GM18519 (cell line): ENCODE measurements at regions not wholly inside any gene's neighbourhood (a gene's known extent, or its start where the extent isn't known, plus 50 kb on each side); places are given as distances from the start of the nearest gene placed in this dataset.
A peak's percentile ranks its signal among the peaks of the same experiment; 100 is the strongest.
"Not testable (repeated sequence)": the region's sequence is repeated elsewhere in the genome, so short reads cannot be mapped to it uniquely, and the experiment has no call there.

ENCODE experiments used
- ATAC-seq: cut with Tn5 transposase; IDR thresholded peaks from one replicate; pipeline ENCODE4 v1.9.1; 2021; ENCODE audit warnings: mild to moderate bottlenecking, moderate library complexity; ENCODE audit not compliant: unreplicated experiment, low FRiP score

- no peak for ATAC-seq
Observed at GRCh38 chr4:149050840-149051239, 608.6 kb upstream of the NR3C2 start.

- no peak for ATAC-seq
Observed at GRCh38 chr4:149048451-149049143, 606.4 kb upstream of the NR3C2 start.

GRCh38 chr4:149047368-149047767 is 605.2 kb upstream of the NR3C2 start:
- no peak for ATAC-seq

DNA sequence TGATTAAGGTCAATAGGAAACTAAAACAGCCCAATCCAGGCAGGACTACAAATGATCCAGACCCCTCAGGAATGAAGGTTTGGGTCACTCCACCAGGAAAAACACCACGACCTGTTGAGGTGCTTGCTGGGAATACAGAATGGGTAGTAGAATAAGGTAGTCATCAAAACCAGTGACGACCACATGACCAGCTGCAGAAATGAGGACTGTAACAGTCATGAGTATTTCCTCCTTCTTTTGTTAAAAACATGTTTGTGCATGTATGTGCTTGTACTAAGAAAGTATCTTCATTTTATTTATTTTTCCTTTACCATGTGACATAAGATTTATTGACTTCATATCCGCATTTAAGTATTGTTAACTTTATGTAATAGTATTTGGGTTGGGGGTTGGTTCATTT is 603.5 kb upstream of the NR3C2 start:
- no peak for ATAC-seq

GRCh38 chr4:149039786-149040185 is 597.6 kb upstream of the NR3C2 start:
- ATAC-seq: not testable (repeated sequence)

- peak; percentile 65 for ATAC-seq
Observed at GRCh38 chr4:149031399-149031798, 589.2 kb upstream of the NR3C2 start.

DNA sequence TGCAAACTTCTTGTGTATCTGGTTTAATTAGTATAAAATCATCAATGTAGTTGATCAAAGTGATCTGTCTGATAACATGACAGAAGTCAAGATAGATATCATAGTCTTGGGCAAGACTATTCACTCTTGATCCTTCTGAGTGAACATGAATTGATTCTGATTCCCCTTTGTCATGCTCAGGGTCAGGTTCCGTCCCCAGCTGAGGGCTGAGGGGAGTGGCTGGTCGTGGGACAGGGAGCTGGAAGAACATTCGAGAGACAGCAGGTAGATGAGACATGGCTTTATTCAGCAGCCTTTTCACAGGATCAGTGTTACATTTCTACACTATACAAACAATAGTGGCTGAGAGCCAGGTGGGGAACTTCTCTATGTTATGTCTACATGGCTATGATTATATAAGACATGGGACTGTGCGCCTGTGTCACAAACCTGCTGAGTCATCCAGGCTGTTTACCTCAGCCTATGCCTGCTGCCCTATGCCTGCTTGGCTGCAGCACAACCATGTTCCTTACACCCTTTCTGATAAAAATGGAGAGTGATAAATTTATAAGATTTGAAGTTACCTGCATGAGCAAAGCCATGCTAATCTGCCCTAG is 586.9 kb upstream of the NR3C2 start:
- ATAC-seq: no peak

GRCh38 chr4:149026696-149027095 is 584.5 kb upstream of the NR3C2 start:
- ATAC-seq: no peak

- no peak for ATAC-seq
Observed at GRCh38 chr4:149017002-149017734, 575.0 kb upstream of the NR3C2 start.

GRCh38 chr4:149009223-149009622 is 567.0 kb upstream of the NR3C2 start:
- ATAC-seq: no peak

- no peak for ATAC-seq
Observed at GRCh38 chr4:149008415-149009025, 566.3 kb upstream of the NR3C2 start.

DNA sequence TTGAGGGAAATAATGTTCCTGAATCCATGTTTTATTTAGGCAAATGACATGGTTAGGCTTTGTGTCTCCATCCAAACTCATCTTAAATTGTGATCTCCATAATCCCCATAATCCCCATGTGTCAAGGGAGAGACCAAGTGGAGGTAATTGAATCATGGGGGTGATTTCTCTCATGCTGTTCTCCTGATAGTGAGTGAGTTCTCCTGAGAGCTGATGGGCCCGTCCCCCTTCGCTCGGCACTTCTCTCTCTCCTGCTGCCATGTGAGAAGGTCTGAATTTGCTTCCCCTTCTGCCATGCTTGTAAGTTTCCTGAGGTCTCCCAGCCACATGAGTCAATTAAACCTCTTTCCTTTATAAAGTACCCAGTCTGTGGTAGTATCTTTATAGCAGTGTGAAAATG is 563.0 kb upstream of the NR3C2 start:
- no peak for ATAC-seq

DNA sequence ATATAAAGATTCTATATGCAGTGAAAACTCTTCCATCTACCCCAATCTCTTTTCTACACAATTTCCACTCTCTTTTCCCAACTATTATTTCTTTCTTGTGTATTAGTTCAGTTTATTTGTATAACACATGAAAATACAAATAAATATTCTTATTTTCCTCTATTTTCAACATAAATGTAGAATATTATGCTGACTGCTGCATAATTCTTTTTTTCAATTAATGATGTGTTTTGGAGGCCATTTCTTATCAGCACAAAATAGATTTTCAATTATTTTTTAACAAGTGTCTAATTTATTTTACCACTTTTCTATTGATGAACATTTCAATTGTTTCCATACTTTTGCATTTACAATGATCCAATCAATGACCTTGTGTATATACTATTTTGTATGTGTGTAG is 557.7 kb upstream of the NR3C2 start:
- no peak for ATAC-seq

- peak; percentile 40 for ATAC-seq
Observed at GRCh38 chr4:148998719-148999118, 556.5 kb upstream of the NR3C2 start.

- no peak for ATAC-seq
Observed at GRCh38 chr4:148986951-148987350, 544.7 kb upstream of the NR3C2 start.

DNA sequence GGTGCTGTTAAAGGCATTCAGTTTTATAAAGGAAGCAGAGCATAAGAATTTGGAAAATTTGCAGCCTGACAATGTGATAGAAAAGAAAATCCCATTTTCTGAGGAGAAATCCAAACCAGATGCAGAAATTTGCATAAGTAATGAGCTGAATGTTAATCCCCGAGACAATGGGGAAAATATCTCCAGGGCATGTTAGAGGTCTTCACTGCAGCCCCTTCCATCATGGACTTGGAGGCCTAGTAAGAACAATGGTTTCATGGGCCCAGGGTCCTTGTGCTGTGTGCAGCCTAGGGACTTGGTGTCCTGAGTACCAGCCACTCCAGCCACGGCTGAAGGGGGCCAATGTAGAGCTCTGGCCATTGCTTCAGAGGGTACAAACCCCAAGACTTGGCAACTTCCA is 542.7 kb upstream of the NR3C2 start:
- no peak for ATAC-seq

GRCh38 chr4:148982200-148982599 is 540.0 kb upstream of the NR3C2 start:
- ATAC-seq: no peak

- no peak for ATAC-seq
Observed at GRCh38 chr4:148980782-148981480, 538.7 kb upstream of the NR3C2 start.

GRCh38 chr4:148978301-148978700 is 536.1 kb upstream of the NR3C2 start:
- no peak for ATAC-seq

GRCh38 chr4:148975464-148975863 is 533.2 kb upstream of the NR3C2 start:
- ATAC-seq: no peak

DNA sequence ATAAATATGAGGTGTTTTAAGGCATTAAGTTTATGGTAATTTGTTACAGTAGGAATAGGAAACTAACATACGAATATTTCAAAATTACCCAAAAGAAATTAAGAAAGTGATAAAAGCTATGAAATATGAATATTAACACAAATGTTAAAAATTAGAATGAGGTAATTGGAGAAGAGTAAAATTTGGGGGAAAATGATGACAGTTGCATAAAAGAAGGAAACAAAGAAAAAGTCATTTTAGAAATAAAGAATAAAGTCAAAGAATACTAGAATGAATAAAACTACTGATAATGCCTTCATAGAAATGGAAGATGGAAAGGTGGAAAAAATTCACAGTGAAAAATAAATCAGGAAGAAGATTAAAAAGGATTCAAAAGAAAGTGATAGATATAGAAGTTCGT is 522.9 kb upstream of the NR3C2 start:
- no peak for ATAC-seq
